ENCODE measurements at regions not wholly inside any gene's neighbourhood (a gene's known extent, or its start where the extent isn't known, plus 50 kb on each side); places are given as distances from the start of the nearest gene placed in this dataset.

DNA sequence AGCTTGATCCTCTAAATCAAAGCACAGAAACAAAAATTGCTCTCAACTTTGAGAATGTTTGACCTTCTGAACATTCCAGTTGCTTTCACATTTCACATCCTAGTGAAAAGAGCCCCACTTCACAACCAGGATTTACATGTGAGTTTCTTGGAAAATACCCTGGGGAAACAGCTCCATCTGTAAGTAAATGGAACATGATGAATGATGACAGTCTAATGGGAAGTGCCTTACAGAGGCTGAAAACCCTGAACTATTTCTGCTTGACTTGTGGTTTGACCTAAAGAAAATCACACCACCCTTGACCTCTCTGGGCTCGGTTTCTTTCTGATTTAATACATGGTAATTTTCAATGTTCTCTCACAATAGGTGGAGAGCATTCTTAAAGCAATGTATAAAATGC is 499.4 kb upstream of the API5 start:
- TF ChIP-seq, protein P1, sequence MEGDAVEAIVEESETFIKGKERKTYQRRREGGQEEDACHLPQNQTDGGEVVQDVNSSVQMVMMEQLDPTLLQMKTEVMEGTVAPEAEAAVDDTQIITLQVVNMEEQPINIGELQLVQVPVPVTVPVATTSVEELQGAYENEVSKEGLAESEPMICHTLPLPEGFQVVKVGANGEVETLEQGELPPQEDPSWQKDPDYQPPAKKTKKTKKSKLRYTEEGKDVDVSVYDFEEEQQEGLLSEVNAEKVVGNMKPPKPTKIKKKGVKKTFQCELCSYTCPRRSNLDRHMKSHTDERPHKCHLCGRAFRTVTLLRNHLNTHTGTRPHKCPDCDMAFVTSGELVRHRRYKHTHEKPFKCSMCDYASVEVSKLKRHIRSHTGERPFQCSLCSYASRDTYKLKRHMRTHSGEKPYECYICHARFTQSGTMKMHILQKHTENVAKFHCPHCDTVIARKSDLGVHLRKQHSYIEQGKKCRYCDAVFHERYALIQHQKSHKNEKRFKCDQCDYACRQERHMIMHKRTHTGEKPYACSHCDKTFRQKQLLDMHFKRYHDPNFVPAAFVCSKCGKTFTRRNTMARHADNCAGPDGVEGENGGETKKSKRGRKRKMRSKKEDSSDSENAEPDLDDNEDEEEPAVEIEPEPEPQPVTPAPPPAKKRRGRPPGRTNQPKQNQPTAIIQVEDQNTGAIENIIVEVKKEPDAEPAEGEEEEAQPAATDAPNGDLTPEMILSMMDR (IDR thresholded peaks at IDR 0.05) = no peak
- no peak for TF ChIP-seq POLR2A (IDR thresholded peaks at IDR 0.05)
